CD4-positive, alpha-beta T cell (primary cell): ENCODE measurements at regions not wholly inside any gene's neighbourhood (a gene's known extent, or its start where the extent isn't known, plus 50 kb on each side); places are given as distances from the start of the nearest gene placed in this dataset.

ENCODE experiments used
- ATAC-seq: fragments of 200-7000 bp; cut with Tn5 transposase; one replicate; pipeline ENCODE4 v1.10.0; 2022; ENCODE audit warnings: mild to moderate bottlenecking; ENCODE audit not compliant: poor library complexity
- CTCF ChIA-PET: fragments of 350-600 bp; sonication (Branson Sonifier 250); formaldehyde crosslinking; loops from one replicate; lab custom pipeline; 2021; ENCODE audit warnings: antibody characterized with exemption, inconsistent platforms; lab: Charles Lee
- POLR2A ChIA-PET: fragments of 350-600 bp; sonication (Branson Sonifier 250); formaldehyde crosslinking; loops from one replicate; lab custom pipeline; 2021; ENCODE audit warnings: antibody characterized with exemption, inconsistent platforms; lab: Charles Lee
- DNase-seq, 14 experiments: peaks; one replicate each; pipeline ENCODE4 v3.0.0-alpha.2; 2013 to 2020; ENCODE audit warnings: mixed read lengths in 2 of 14
- H3K27ac ChIP-seq, 2 donors: one replicate each; pipeline versions ENCODE4 v1.5.1 to v1.7.0; 2013; ENCODE audit warnings: low read length in 2 of 2, low read depth in 1 of 2, mild to moderate bottlenecking in 1 of 2
- H3K27me3 ChIP-seq, 2 experiments: 1 replicate in 1 of 2; 2 replicates in 1 of 2; pipeline versions ENCODE4 v1.6.1 to v1.7.0; 2013; ENCODE audit warnings: low read length in 2 of 2, control low read depth in 1 of 2, mild to moderate bottlenecking in 1 of 2, moderate library complexity in 1 of 2; ENCODE audit not compliant: insufficient read depth in 2 of 2, control insufficient read depth in 1 of 2
- H3K36me3 ChIP-seq: one replicate; pipeline ENCODE4 v1.6.1; 2013; ENCODE audit warnings: low read length, control low read depth; ENCODE audit not compliant: insufficient read depth
- H3K4me1 ChIP-seq: one replicate; pipeline ENCODE4 v1.6.1; 2013; ENCODE audit warnings: low read length, control low read depth; ENCODE audit not compliant: insufficient read depth
- H3K4me3 ChIP-seq: one replicate; pipeline ENCODE4 v1.5.1; 2013; ENCODE audit warnings: mild to moderate bottlenecking, low read length, moderate library complexity
- H3K9me3 ChIP-seq, 2 experiments: 1 replicate in 1 of 2; 2 replicates in 1 of 2; pipeline versions ENCODE4 v1.6.1 to v1.7.0; 2013; ENCODE audit warnings: low read length in 2 of 2, mild to moderate bottlenecking in 2 of 2, control low read depth in 1 of 2, moderate library complexity in 1 of 2; ENCODE audit not compliant: control insufficient read depth in 1 of 2, insufficient read depth in 1 of 2
- H3K27ac Mint-ChIP-seq: one replicate; pipeline ENCODE4 v1.8.0; 2020; ENCODE audit warnings: mixed read lengths
- H3K27me3 Mint-ChIP-seq: one replicate; pipeline ENCODE4 v1.8.0; 2021; ENCODE audit warnings: mixed read lengths
- H3K36me3 Mint-ChIP-seq: one replicate; pipeline ENCODE4 v1.8.0; 2021; ENCODE audit warnings: low read depth, mixed read lengths
- H3K4me1 Mint-ChIP-seq: one replicate; pipeline ENCODE4 v1.8.0; 2021; ENCODE audit warnings: low read depth, mixed read lengths
- H3K4me3 Mint-ChIP-seq: one replicate; pipeline ENCODE4 v1.8.0; 2020; ENCODE audit warnings: mild to moderate bottlenecking, mixed read lengths
- H3K9me3 Mint-ChIP-seq: one replicate; pipeline ENCODE4 v1.8.0; 2020; ENCODE audit warnings: mixed read lengths
- CTCF ChIP-seq: fragments of 200-600 bp; IDR thresholded peaks from one replicate; pipeline ENCODE4 v1.8.0; 2022; ENCODE audit warnings: antibody characterized with exemption, mild to moderate bottlenecking
- intact Hi-C, 2 experiments: fragments of 100-400 bp; cut with DNase I in 1 of 2; cut with micrococcal nuclease in 1 of 2; formaldehyde crosslinking; loops; one replicate each; pipeline versions ENCODE4 v1.15.1 to v1.9.0; 2023 to 2025; cut with DNase I, micrococcal nuclease

GRCh38 chr5:74286734-74287695 is 353.5 kb downstream of the ENC1 start:
- Mint-ChIP-seq H3K4me1 (no peaks in the 10 kb centered on the region), H3K9me3 (no peaks in the 10 kb centered on the region), H3K27ac (no peak overlapping the region), H3K27me3 (peaks cover 15% of the 10 kb centered on the region), H3K4me3 (no peak overlapping the region), H3K36me3 (no peaks in the 10 kb centered on the region)
- TF ChIP-seq CTCF, result no peak
- peaks cover 0 to 7% of the 10 kb centered on the region in 2 experiments for H3K27me3 ChIP-seq
- DNase-seq (no peak), ATAC-seq (no peak)
- H3K4me1 ChIP-seq, result no peaks in the 10 kb centered on the region
- no peak overlapping the region for H3K27ac ChIP-seq
- POLR2A ChIA-PET, result no interaction called here
- H3K36me3 ChIP-seq, result no peaks in the 10 kb centered on the region
- H3K4me3 ChIP-seq, result no peak overlapping the region
- intact Hi-C loops, result no loop called here
- CTCF ChIA-PET, result no interaction called here
- H3K9me3 ChIP-seq, result no peaks in the 10 kb centered on the region

GRCh38 chr5:74285675-74286280 is 354.8 kb downstream of the ENC1 start:
- POLR2A ChIA-PET, result no interaction called here
- Histone ChIP-seq H3K9me3 (no peaks in the 10 kb centered on the region), H3K27ac (no peak overlapping the region), H3K4me3 (no peak overlapping the region), H3K36me3 (no peaks in the 10 kb centered on the region), H3K27me3 (peaks cover 0 to 4% of the 10 kb centered on the region in 2 experiments), H3K4me1 (no peaks in the 10 kb centered on the region)
- Mint-ChIP-seq H3K4me3 (no peak overlapping the region), H3K36me3 (no peaks in the 10 kb centered on the region), H3K4me1 (no peaks in the 10 kb centered on the region), H3K27ac (no peak overlapping the region), H3K9me3 (no peaks in the 10 kb centered on the region), H3K27me3 (peaks cover 14% of the 10 kb centered on the region)
- no peak for ATAC-seq
- CTCF ChIA-PET, result no interaction called here
- DNase-seq, result no peak
- TF ChIP-seq CTCF, result no peak
- intact Hi-C loops, result no loop called here

GRCh38 chr5:74282490-74282889 is 358.0 kb downstream of the ENC1 start:
- H3K27ac Mint-ChIP-seq, result no peak overlapping the region
- POLR2A ChIA-PET, result no interaction called here
- CTCF ChIA-PET, result no interaction called here
- no peaks in the 10 kb centered on the region for H3K4me1 Mint-ChIP-seq
- Histone ChIP-seq H3K36me3 (no peaks in the 10 kb centered on the region), H3K27ac (no peak overlapping the region), H3K4me3 (no peak overlapping the region), H3K9me3 (no peaks in the 10 kb centered on the region), H3K27me3 (peaks cover 0 to 4% of the 10 kb centered on the region in 2 experiments), H3K4me1 (no peaks in the 10 kb centered on the region)
- DNase-seq, result no peak
- H3K27me3 Mint-ChIP-seq, result peaks cover 4% of the 10 kb centered on the region
- no peak for ATAC-seq
- H3K4me3 Mint-ChIP-seq, result no peak overlapping the region
- no peaks in the 10 kb centered on the region for H3K36me3 Mint-ChIP-seq
- no peaks in the 10 kb centered on the region for H3K9me3 Mint-ChIP-seq
- no peak for TF ChIP-seq CTCF
- intact Hi-C loops, result no loop called here
